Endothelial cell of umbilical vein (primary cell): ENCODE measurements at regions not wholly inside any gene's neighbourhood (a gene's known extent, or its start where the extent isn't known, plus 50 kb on each side); places are given as distances from the start of the nearest gene placed in this dataset.

Source experiments
- BruUV-seq: library from RNA; stranded (reverse); fragments of 400-500 nt; replicated peaks from 2 replicates; lab custom pipeline; 2021; lab: Mats Ljungman, UMichigan
- CTCF ChIA-PET: fragments of 300-600, 350-600 bp; sonication (Branson Sonifier 250); formaldehyde crosslinking; loops from one replicate; lab custom pipeline; 2021; ENCODE audit warnings: antibody characterized with exemption, inconsistent platforms; lab: Charles Lee
- POLR2A ChIA-PET: fragments of 300-600, 350-600 bp; sonication (Branson Sonifier 250); formaldehyde crosslinking; loops from one replicate; lab custom pipeline; 2021; ENCODE audit warnings: antibody characterized with exemption, inconsistent platforms; lab: Charles Lee
- DNase-seq: peaks from one replicate; pipeline ENCODE4 v3.0.0-alpha.2; 2011; ENCODE audit warnings: low read depth, low spot score
- FAIRE-seq: peaks from 2 replicates; lab custom pipeline; 2011; peaks lifted over from hg19 to GRCh38; lab: Jason Lieb, UNC
- H2AFZ ChIP-seq: 2 replicates; pipeline ENCODE4 v1.6.0; 2012; ENCODE audit warnings: low read depth, low read length, control low read depth, inconsistent platforms
- H3K27ac ChIP-seq: 2 replicates; pipeline ENCODE4 v1.5.1; 2011; ENCODE audit warnings: low read depth, mild to moderate bottlenecking, control low read depth, low read length, moderate library complexity; ENCODE audit not compliant: insufficient read depth
- H3K27me3 ChIP-seq, 2 experiments: 2 replicates each; pipeline versions ENCODE4 v1.6.0 to v1.6.1; 2011; ENCODE audit warnings: low read length in 2 of 2, mixed read lengths in 1 of 2; ENCODE audit not compliant: control insufficient read depth in 2 of 2, insufficient read depth in 2 of 2
- H3K36me3 ChIP-seq, 2 experiments: 2 replicates in 1 of 2; 3 replicates in 1 of 2; pipeline ENCODE4 v1.5.1; 2011; ENCODE audit warnings: low read length in 2 of 2, mild to moderate bottlenecking in 1 of 2, moderate library complexity in 1 of 2; ENCODE audit not compliant: control insufficient read depth in 2 of 2, insufficient read depth in 2 of 2; ENCODE audit errors: extremely low read depth in 1 of 2
- H3K4me1 ChIP-seq: 3 replicates; pipeline ENCODE4 v1.5.1; 2011; ENCODE audit warnings: mild to moderate bottlenecking, low read length; ENCODE audit not compliant: control insufficient read depth, insufficient read depth; ENCODE audit errors: extremely low read depth
- H3K4me2 ChIP-seq: 2 replicates; pipeline ENCODE4 v1.6.1; 2011; ENCODE audit warnings: low read length, control low read depth, mixed read lengths; ENCODE audit not compliant: insufficient read depth
- H3K4me3 ChIP-seq, 3 experiments: fragments of 200-600 bp in 1 of 3; sonication (generic), shearing (Covaris generic) in 1 of 3; replicated peaks in 1 of 3; 2 replicates each; pipeline ENCODE4 v1.5.1; 2011 to 2016; ENCODE audit warnings: control low read depth in 3 of 3, low read length in 3 of 3, mild to moderate bottlenecking in 2 of 3, inconsistent platforms in 1 of 3, low read depth in 1 of 3, moderate library complexity in 1 of 3; ENCODE audit not compliant: insufficient read depth in 1 of 3
- H3K79me2 ChIP-seq: 2 replicates; pipeline ENCODE4 v1.6.0; 2012; ENCODE audit warnings: low read length, inconsistent platforms; ENCODE audit not compliant: control insufficient read depth, insufficient read depth
- H3K9ac ChIP-seq: replicated peaks from 2 replicates; pipeline ENCODE3; 2011; ENCODE audit warnings: low read length, control low read depth; ENCODE audit not compliant: insufficient read depth; ENCODE audit errors: extremely low read depth
- H3K9me1 ChIP-seq: replicated peaks from 3 replicates; pipeline ENCODE4 v1.6.0; 2011; ENCODE audit warnings: mild to moderate bottlenecking, low read length; ENCODE audit not compliant: control insufficient read depth, insufficient read depth; ENCODE audit errors: extremely low read depth
- H3K9me3 ChIP-seq: replicated peaks from 2 replicates; pipeline ENCODE4 v1.5.1; 2012; ENCODE audit warnings: low read length, inconsistent platforms; ENCODE audit not compliant: control insufficient read depth, insufficient read depth
- H4K20me1 ChIP-seq: replicated peaks from 2 replicates; pipeline ENCODE3; 2011; ENCODE audit warnings: mild to moderate bottlenecking, low read length; ENCODE audit not compliant: control insufficient read depth, insufficient read depth; ENCODE audit errors: extremely low read depth
- EZH2 ChIP-seq: IDR thresholded peaks from 2 replicates; pipeline ENCODE4 v1.6.1; 2012; ENCODE audit warnings: borderline replicate concordance, low read depth, mild to moderate bottlenecking, moderate library complexity, low read length, inconsistent platforms; ENCODE audit not compliant: severe bottlenecking
- FOS ChIP-seq: IDR thresholded peaks from 2 replicates; pipeline ENCODE4 v1.6.1; 2011; ENCODE audit warnings: mild to moderate bottlenecking, low read length, moderate library complexity, borderline replicate concordance; ENCODE audit not compliant: insufficient read depth
- GATA2 ChIP-seq: IDR thresholded peaks from 2 replicates; pipeline ENCODE4 v1.7.0; 2011; ENCODE audit warnings: low read depth, mild to moderate bottlenecking, moderate library complexity, mixed read lengths, low read length; ENCODE audit not compliant: insufficient read length, insufficient read depth
- JUN ChIP-seq: IDR thresholded peaks from 2 replicates; pipeline ENCODE4 v1.6.1; 2011; ENCODE audit warnings: borderline replicate concordance, low read depth; ENCODE audit not compliant: insufficient read length, insufficient read depth
- MYC ChIP-seq: IDR thresholded peaks from one replicate; pipeline ENCODE4 v1.6.1; 2011; ENCODE audit warnings: mild to moderate bottlenecking, low read depth, low read length
- POLR2A ChIP-seq: IDR thresholded peaks from 2 replicates; pipeline ENCODE4 v1.6.1; 2012; ENCODE audit warnings: low read depth, mild to moderate bottlenecking, control low read depth, low read length
- POLR2AphosphoS5 ChIP-seq: IDR thresholded peaks from 2 replicates; pipeline ENCODE4 v1.6.1; 2012; ENCODE audit warnings: low read depth, mild to moderate bottlenecking, control low read depth, low read length, moderate library complexity; ENCODE audit not compliant: insufficient read depth
- dilution Hi-C: fragments of 300-500 bp; cut with MboI; formaldehyde crosslinking; loops from one replicate; pipeline ENCODE4 v1.15.0; 2019; ENCODE audit warnings: low sequenced_read_pairs; ENCODE audit not compliant: extremely low pct_ligation_motif_present
- intact Hi-C: fragments of 100-400 bp; cut with micrococcal nuclease; formaldehyde crosslinking; loops from one replicate; pipeline ENCODE4 v1.10.0; 2022
- TF ChIP-seq, protein P1 (sequence below): IDR thresholded peaks from 2 replicates; pipeline ENCODE4 v1.6.1; 2011; ENCODE audit not compliant: insufficient read depth, insufficient read length
- TF ChIP-seq, protein P2 (sequence below), 2 donors: IDR thresholded peaks; 1 replicate in 1 of 2; 2 replicates in 1 of 2; pipeline ENCODE4 v1.5.1; 2011; ENCODE audit warnings: low read length in 2 of 2, mild to moderate bottlenecking in 2 of 2, moderate library complexity in 2 of 2, control low read depth in 1 of 2, inconsistent platforms in 1 of 2, low read depth in 1 of 2; ENCODE audit not compliant: insufficient read depth in 1 of 2; ENCODE audit errors: extremely low read depth in 1 of 2

GRCh38 chr13:57991041-57991440 lies 359.5 kb downstream of the PCDH17 start:
- intact Hi-C loops (no loop called here), dilution Hi-C loops (no loop called here)
- no peak for TF ChIP-seq POLR2AphosphoS5
- TF ChIP-seq FOS = no peak
- TF ChIP-seq JUN = no peak
- no peak for TF ChIP-seq GATA2
- no peak for TF ChIP-seq MYC
- TF ChIP-seq POLR2A = no peak
- no peak for TF ChIP-seq EZH2
- TF ChIP-seq, protein P1, sequence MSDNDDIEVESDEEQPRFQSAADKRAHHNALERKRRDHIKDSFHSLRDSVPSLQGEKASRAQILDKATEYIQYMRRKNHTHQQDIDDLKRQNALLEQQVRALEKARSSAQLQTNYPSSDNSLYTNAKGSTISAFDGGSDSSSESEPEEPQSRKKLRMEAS = no peak
- TF ChIP-seq, protein P2, sequence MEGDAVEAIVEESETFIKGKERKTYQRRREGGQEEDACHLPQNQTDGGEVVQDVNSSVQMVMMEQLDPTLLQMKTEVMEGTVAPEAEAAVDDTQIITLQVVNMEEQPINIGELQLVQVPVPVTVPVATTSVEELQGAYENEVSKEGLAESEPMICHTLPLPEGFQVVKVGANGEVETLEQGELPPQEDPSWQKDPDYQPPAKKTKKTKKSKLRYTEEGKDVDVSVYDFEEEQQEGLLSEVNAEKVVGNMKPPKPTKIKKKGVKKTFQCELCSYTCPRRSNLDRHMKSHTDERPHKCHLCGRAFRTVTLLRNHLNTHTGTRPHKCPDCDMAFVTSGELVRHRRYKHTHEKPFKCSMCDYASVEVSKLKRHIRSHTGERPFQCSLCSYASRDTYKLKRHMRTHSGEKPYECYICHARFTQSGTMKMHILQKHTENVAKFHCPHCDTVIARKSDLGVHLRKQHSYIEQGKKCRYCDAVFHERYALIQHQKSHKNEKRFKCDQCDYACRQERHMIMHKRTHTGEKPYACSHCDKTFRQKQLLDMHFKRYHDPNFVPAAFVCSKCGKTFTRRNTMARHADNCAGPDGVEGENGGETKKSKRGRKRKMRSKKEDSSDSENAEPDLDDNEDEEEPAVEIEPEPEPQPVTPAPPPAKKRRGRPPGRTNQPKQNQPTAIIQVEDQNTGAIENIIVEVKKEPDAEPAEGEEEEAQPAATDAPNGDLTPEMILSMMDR (IDR thresholded peaks at IDR 0.05; ENCODE audit: extremely low read depth in 1 of 2, insufficient read depth in 1 of 2, low read depth in 1 of 2, low read length in 2 of 2) = no peak
- FAIRE-seq (no peak), DNase-seq (no peak)
- no peaks in the 10 kb centered on the region for H3K9me1 ChIP-seq
- BruUV-seq = no TSS peak
- no peaks in the 10 kb centered on the region for H3K27me3 ChIP-seq
- CTCF ChIA-PET = no interaction called here
- POLR2A ChIA-PET = no interaction called here
- no peak overlapping the region for H3K27ac ChIP-seq
- no peak overlapping the region for H3K4me3 ChIP-seq
- H3K9me3 ChIP-seq = no peaks in the 10 kb centered on the region
- H3K4me1 ChIP-seq = no peaks in the 10 kb centered on the region
- no peaks in the 10 kb centered on the region for H3K36me3 ChIP-seq
- H3K4me2 ChIP-seq = no peak overlapping the region
- H4K20me1 ChIP-seq = no peaks in the 10 kb centered on the region
- H3K9ac ChIP-seq = no peak overlapping the region
- H2AFZ ChIP-seq = no peak overlapping the region
- H3K79me2 ChIP-seq = no peaks in the 10 kb centered on the region
